Astrocyte of the cerebellum (primary cell): ENCODE measurements at regions not wholly inside any gene's neighbourhood (a gene's known extent, or its start where the extent isn't known, plus 50 kb on each side); places are given as distances from the start of the nearest gene placed in this dataset.

Experiments
- DNase-seq: peaks from one replicate; pipeline ENCODE4 v3.0.0-alpha.2; 2011; ENCODE audit warnings: low read depth
- H3K4me3 ChIP-seq: 2 replicates; pipeline ENCODE4 v1.5.1; 2011; ENCODE audit warnings: mild to moderate bottlenecking, low read depth, low read length, moderate library complexity
- in situ Hi-C: cut with HindIII; loops from 2 replicates; pipeline ENCODE4 v1.10.0; 2017; ENCODE audit warnings: low sequenced_read_pairs
- TF ChIP-seq, protein P1 (sequence below): IDR thresholded peaks from 2 replicates; pipeline ENCODE4 v1.5.1; 2012; ENCODE audit warnings: low read length, low read depth, moderate library complexity, mild to moderate bottlenecking; ENCODE audit errors: missing control alignments

DNA sequence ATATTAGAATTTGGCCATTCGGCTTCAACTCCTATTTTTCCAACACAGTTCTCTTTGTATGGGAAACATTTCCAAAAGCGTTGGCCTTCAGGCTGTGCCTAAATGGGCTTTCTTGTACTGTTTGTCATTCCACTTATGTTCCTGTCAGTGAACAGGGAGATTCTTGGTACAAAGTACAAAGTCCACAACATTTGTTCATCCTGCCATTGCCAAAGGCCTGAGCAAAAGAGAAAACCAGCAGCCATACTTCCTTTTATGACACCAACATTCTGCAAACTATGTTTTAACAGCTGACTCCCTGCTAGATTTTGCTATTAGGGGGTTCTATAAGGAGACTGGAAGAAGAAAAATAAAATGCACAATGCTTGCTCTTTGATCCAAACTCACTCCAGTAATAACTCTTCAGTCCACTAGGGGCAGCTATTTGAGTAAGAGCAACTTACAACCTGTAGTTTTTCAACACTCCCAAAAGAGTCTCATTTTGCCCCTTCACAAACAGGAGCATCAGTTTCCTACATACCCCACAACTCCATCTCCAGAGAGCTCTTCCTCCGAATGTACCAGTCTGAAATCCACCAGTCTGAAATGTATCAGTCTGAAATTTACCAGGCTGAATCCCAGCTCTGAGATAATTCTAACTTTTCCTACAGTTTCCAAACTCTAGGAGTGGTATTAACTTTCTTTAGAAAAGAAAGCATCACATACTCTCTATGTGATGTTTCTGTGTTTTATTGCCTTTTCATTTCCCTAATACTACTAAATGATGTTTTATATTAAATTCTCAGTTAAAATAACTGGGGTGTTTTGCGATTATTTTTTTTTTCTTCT is 693.8 kb downstream of the DNAH5 start:
- no peak overlapping the region for H3K4me3 ChIP-seq
- in situ Hi-C loops = no loop called here
- no peak for DNase-seq
- TF ChIP-seq, protein P1, sequence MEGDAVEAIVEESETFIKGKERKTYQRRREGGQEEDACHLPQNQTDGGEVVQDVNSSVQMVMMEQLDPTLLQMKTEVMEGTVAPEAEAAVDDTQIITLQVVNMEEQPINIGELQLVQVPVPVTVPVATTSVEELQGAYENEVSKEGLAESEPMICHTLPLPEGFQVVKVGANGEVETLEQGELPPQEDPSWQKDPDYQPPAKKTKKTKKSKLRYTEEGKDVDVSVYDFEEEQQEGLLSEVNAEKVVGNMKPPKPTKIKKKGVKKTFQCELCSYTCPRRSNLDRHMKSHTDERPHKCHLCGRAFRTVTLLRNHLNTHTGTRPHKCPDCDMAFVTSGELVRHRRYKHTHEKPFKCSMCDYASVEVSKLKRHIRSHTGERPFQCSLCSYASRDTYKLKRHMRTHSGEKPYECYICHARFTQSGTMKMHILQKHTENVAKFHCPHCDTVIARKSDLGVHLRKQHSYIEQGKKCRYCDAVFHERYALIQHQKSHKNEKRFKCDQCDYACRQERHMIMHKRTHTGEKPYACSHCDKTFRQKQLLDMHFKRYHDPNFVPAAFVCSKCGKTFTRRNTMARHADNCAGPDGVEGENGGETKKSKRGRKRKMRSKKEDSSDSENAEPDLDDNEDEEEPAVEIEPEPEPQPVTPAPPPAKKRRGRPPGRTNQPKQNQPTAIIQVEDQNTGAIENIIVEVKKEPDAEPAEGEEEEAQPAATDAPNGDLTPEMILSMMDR = peak; percentile 55

DNA sequence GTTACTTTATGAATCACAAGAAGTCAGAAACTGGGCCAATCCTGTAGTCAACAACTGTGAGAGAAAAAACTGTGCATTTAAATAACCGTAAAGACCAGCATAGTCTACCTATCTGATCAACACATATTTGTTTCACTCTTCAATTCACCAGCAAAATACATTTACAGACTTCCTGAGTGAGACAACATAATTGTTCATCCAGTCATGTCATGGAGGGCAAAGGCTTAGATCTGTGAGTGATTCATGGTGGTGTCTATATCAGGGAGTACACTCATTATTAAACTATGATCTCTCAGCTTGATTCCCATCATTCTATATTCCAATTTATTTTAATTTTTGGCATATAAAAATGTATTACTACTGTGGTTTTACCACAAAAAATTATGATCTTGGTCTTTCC is 694.6 kb downstream of the DNAH5 start:
- TF ChIP-seq, protein P1 = no peak
- no peak overlapping the region for H3K4me3 ChIP-seq
- no peak for DNase-seq
- in situ Hi-C loops = no loop called here

DNA sequence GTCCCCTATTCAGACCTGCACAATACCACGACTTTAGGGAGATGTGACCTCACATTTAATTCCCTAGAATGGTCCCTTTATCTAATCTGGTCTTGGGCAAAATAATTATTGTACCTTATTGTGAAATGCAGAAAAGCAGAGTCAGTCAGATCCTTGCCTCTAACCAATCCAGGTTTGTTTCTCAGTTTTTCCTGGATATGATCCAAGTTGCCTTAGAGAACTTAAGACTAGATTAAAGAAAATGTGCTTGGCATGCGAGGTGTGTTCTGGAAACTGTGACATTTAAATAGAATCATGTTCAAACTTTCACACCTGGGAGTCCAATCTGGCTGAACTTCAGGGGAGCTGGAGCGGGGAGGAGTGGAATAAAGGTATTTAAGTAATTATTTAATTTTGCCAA is 696.2 kb downstream of the DNAH5 start:
- H3K4me3 ChIP-seq = no peak overlapping the region
- peak; percentile 20 for DNase-seq
- in situ Hi-C loops = no loop called here
- TF ChIP-seq, protein P1 = no peak

DNA sequence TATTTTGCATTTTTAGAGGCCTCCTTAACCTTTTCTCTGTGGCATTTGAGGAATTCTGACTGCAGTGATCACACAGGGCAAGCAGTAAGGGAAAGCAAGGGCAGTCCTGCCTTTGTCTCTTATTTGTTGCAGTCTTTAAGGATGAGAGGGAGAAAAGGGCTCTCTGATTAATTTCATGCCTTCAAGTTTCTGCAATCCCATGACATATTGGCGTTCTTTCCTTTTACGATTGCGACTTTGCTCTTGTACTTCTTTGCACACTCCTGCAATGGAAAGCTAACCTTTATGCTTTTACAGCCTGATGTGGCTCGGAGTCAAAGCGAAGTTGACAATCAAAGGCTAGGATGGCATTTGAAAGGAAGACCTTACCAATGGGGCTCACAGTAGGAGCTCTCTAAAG is 698.4 kb downstream of the DNAH5 start:
- TF ChIP-seq, protein P1 = no peak
- DNase-seq = no peak
- in situ Hi-C loops = no loop called here
- no peak overlapping the region for H3K4me3 ChIP-seq

DNA sequence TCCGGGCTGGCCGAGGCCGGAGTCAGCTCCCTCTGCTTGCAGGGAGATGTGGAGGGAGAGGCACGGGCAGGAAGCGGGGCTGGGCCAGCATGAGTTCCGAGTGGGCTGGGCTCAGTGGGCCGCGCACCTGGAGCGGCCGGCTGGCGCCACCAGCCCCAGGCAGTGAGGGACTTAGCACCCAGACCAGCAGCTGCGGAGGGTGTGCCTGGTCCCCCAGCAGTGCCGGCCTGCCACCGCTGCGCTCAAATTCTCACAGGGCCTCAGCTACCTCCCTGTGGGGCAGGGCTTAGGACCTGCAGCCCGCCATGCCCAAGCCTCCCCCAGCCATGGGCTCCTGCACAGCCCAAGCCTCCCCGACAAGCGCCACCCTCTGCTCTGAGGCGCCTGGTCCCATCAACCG is 700.3 kb downstream of the DNAH5 start:
- H3K4me3 ChIP-seq = no peak overlapping the region
- in situ Hi-C loops = no loop called here
- DNase-seq = no peak
- TF ChIP-seq, protein P1 = no peak

DNA sequence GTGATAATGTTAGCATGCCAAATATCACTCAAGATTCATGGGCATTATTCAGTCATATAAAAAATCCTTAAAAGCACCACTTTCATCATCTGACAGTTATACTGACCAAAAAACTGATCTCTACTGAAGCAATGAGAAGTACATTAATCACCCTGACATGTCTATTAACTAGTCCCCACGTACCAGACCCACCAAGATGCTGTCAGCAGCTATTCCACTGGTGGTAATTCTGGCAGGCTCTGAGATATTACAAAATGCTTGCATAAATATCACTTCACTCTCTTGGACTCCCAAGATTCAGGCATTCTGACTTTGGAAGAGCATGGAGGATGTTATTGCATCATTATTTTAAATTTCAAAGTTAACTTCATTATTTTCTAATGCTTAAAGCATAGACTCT is 717.0 kb downstream of the DNAH5 start:
- TF ChIP-seq, protein P1 = no peak
- no peak for DNase-seq
- H3K4me3 ChIP-seq = no peak overlapping the region
- in situ Hi-C loops = no loop called here
